Breast epithelium (tissue), 4 donors: ENCODE measurements at regions not wholly inside any gene's neighbourhood (a gene's known extent, or its start where the extent isn't known, plus 50 kb on each side); places are given as distances from the start of the nearest gene placed in this dataset.

Source experiments
- DNase-seq, 2 donors: peaks; one replicate each; pipeline ENCODE4 v3.0.0-alpha.2; 2019; ENCODE audit warnings: low spot score in 2 of 2
- H3K27ac ChIP-seq, 2 donors: fragments of 200-600 bp; sonication (generic) in 1 of 2; one replicate each; pipeline ENCODE4 v1.5.1; 2016 to 2019; ENCODE audit warnings: mild to moderate bottlenecking in 1 of 2
- H3K27me3 ChIP-seq, 2 donors: fragments of 200-600 bp; sonication (generic) in 1 of 2; one replicate each; pipeline versions ENCODE4 v1.5.1 to v1.6.0; 2017 to 2019; ENCODE audit warnings: control low read depth in 1 of 2, mild to moderate bottlenecking in 1 of 2
- H3K36me3 ChIP-seq: fragments of 200-600 bp; one replicate; pipeline ENCODE4 v1.5.1; 2019
- H3K4me1 ChIP-seq, 2 donors: fragments of 200-600 bp; sonication (generic); one replicate each; pipeline ENCODE4 v1.5.1; 2016 to 2019; ENCODE audit warnings: control low read depth in 1 of 2
- H3K4me3 ChIP-seq, 3 donors: fragments of 200-600 bp; sonication (generic); 1 replicate in 2 of 3; 2 replicates in 1 of 3; pipeline ENCODE4 v1.5.1; 2016 to 2019; ENCODE audit warnings: mild to moderate bottlenecking in 3 of 3, moderate library complexity in 2 of 3
- H3K9me3 ChIP-seq, 2 donors: fragments of 200-600 bp; sonication (generic) in 1 of 2; one replicate each; pipeline ENCODE4 v1.5.1; 2016 to 2019; ENCODE audit warnings: control low read depth in 1 of 2
- POLR2A ChIP-seq: fragments of 450-650 bp; IDR thresholded peaks from one replicate; pipeline ENCODE4 v1.6.1; 2016; ENCODE audit warnings: antibody characterized with exemption, mild to moderate bottlenecking, moderate library complexity
- POLR2AphosphoS5 ChIP-seq, 3 donors: sonication (generic); formaldehyde crosslinking; IDR thresholded peaks; one replicate each; pipeline ENCODE4 v1.6.1; 2017; ENCODE audit warnings: antibody characterized with exemption in 3 of 3
- intact Hi-C: fragments of 100-400 bp; cut with DNase I; formaldehyde crosslinking; loops from one replicate; pipeline ENCODE4 v1.15.1; 2023; ENCODE audit warnings: low total_unique reads
- TF ChIP-seq, protein P1 (sequence below), 3 donors: fragments of 450-650 bp; IDR thresholded peaks; one replicate each; pipeline ENCODE4 v1.5.1; 2016 to 2017; ENCODE audit warnings: antibody characterized with exemption in 3 of 3, mild to moderate bottlenecking in 3 of 3, moderate library complexity in 3 of 3

DNA sequence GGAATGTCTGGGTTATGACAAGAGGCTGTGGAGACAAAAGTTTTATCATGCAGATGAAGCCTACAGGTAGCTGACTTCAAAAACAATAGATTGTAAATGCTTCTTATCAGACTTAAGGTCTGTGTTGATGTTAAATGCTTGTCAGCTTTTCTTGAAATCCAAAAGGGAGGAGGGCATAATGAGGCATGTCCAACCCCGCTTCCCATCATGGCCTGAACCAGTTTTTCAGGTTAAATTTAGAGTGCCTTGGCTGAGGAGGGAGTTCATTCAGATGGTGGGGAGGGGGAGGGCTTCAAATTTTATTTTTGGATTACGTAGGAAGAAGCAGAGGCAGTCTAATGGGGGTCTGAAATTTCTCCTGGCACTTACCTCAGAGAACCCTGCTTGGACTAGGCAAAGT is 207.7 kb upstream of the HDX start:
- Histone ChIP-seq H3K4me3 (no peak overlapping the region), H3K9me3 (no peaks in the 10 kb centered on the region), H3K4me1 (no peaks in the 10 kb centered on the region), H3K36me3 (no peaks in the 10 kb centered on the region), H3K27me3 (peaks cover 0 to 16% of the 10 kb centered on the region in 2 donors), H3K27ac (no peak overlapping the region)
- DNase-seq = no peak
- intact Hi-C loops = no loop called here
- TF ChIP-seq, protein P1, sequence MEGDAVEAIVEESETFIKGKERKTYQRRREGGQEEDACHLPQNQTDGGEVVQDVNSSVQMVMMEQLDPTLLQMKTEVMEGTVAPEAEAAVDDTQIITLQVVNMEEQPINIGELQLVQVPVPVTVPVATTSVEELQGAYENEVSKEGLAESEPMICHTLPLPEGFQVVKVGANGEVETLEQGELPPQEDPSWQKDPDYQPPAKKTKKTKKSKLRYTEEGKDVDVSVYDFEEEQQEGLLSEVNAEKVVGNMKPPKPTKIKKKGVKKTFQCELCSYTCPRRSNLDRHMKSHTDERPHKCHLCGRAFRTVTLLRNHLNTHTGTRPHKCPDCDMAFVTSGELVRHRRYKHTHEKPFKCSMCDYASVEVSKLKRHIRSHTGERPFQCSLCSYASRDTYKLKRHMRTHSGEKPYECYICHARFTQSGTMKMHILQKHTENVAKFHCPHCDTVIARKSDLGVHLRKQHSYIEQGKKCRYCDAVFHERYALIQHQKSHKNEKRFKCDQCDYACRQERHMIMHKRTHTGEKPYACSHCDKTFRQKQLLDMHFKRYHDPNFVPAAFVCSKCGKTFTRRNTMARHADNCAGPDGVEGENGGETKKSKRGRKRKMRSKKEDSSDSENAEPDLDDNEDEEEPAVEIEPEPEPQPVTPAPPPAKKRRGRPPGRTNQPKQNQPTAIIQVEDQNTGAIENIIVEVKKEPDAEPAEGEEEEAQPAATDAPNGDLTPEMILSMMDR (IDR thresholded peaks at IDR 0.05) = no peak
- TF ChIP-seq POLR2AphosphoS5 (IDR thresholded peaks at IDR 0.05) (no peak), POLR2A (no peak)

DNA sequence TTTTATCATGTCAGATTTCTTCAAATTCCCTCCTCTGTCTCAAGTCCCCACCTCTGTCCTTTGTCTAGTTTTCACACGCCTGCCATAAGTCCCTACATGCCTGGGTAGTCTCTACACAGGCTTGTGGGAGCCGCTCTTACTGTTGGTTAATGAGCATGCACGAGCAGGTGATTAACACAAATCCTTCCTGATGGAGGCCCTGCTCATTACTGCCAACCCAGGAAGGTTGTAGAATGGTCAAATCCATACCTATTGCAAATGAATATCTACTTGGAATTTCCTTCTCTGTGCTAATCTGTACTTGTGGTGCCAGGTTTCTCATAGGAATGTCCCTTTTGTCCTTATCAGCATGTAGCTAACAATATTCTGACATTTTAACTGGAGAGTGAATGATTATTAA is 208.4 kb upstream of the HDX start:
- no peak overlapping the region for H3K27ac ChIP-seq
- H3K27me3 ChIP-seq = peaks cover 0 to 16% of the 10 kb centered on the region in 2 donors
- no peaks in the 10 kb centered on the region for H3K9me3 ChIP-seq
- no peaks in the 10 kb centered on the region for H3K4me1 ChIP-seq
- no peak for DNase-seq
- TF ChIP-seq, protein P1 (IDR thresholded peaks at IDR 0.05) = no peak
- TF ChIP-seq POLR2A (no peak), POLR2AphosphoS5 (IDR thresholded peaks at IDR 0.05) (no peak)
- H3K4me3 ChIP-seq = no peak overlapping the region
- no peaks in the 10 kb centered on the region for H3K36me3 ChIP-seq
- intact Hi-C loops = no loop called here

DNA sequence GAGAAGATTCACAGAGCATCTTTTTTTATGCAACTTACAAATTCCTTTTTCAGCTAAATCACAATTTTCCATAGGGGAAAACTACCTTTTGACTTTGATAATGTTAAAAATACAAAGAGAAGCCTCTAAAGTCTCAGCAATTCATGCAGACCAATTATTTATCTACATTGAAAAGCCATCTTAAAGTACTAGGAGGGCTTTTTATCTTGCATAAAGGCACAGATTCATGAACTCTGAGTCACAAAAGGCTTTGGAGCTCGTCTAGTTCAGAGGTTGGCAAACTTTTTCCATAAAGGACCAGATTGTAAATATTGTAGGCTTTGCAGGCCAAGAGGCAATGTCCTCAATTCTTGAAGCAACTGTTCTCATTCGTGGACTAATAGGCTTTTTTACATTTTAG is 210.4 kb upstream of the HDX start:
- Histone ChIP-seq H3K36me3 (no peaks in the 10 kb centered on the region), H3K4me1 (no peaks in the 10 kb centered on the region), H3K4me3 (no peak overlapping the region), H3K9me3 (no peaks in the 10 kb centered on the region), H3K27me3 (peaks cover 0 to 8% of the 10 kb centered on the region in 2 donors), H3K27ac (no peak overlapping the region)
- TF ChIP-seq POLR2A = no peak
- no peak for TF ChIP-seq POLR2AphosphoS5 (IDR thresholded peaks at IDR 0.05)
- TF ChIP-seq, protein P1 (IDR thresholded peaks at IDR 0.05) = no peak
- intact Hi-C loops = no loop called here
- DNase-seq = no peak

DNA sequence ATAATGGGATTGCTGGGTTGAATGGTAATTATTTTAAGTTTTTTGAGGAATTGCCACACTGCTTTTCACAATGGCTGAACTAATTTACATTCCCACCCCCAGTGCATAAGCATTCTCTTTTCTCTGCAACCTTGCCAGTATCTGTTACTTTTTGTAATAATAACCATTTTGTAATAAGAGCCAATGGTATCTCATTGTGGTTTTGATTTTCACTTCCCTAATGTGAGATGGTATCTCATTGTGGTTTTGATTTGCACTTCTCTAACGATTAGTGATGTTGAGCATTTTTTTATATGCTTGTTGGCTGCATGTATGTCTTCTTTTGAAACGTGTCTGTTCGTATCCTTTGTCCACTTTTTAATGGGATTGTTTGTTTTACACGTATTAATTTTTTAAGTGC is 213.1 kb upstream of the HDX start:
- Histone ChIP-seq H3K4me3 (no peak overlapping the region), H3K27ac (no peak overlapping the region), H3K4me1 (no peaks in the 10 kb centered on the region), H3K27me3 (no peaks in the 10 kb centered on the region), H3K36me3 (no peaks in the 10 kb centered on the region), H3K9me3 (no peaks in the 10 kb centered on the region)
- TF ChIP-seq, protein P1 (IDR thresholded peaks at IDR 0.05) = no peak
- no peak for TF ChIP-seq POLR2AphosphoS5 (IDR thresholded peaks at IDR 0.05)
- no peak for TF ChIP-seq POLR2A
- DNase-seq = no peak
- intact Hi-C loops = no loop called here

DNA sequence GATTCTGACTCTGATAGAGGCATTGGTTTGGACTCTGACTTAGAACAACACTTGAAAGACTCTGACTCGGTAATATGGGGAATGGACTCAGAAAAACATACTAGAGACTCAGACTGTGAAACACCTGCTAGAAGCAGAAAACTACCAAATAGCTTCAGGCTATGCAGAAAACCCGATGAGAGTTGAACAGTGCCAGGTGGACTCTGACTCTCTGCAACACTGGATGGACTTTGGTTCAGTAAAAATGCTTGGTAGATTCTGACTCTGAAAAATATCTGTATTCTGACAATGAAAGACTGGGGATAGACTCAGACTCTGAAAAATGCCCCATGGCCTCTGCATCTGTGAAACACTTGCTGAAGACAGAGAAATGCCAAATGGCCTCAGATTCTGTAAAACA is 215.1 kb upstream of the HDX start:
- TF ChIP-seq, protein P1 (IDR thresholded peaks at IDR 0.05) = no peak
- TF ChIP-seq POLR2AphosphoS5 (IDR thresholded peaks at IDR 0.05) (no peak), POLR2A (no peak)
- no peak for DNase-seq
- H3K9me3 ChIP-seq = no peaks in the 10 kb centered on the region
- H3K4me3 ChIP-seq = no peak overlapping the region
- H3K27ac ChIP-seq = no peak overlapping the region
- no peaks in the 10 kb centered on the region for H3K36me3 ChIP-seq
- H3K4me1 ChIP-seq = no peaks in the 10 kb centered on the region
- no peaks in the 10 kb centered on the region for H3K27me3 ChIP-seq
- intact Hi-C loops = no loop called here
